ENCODE measurements at regions not wholly inside any gene's neighbourhood (a gene's known extent, or its start where the extent isn't known, plus 50 kb on each side); places are given as distances from the start of the nearest gene placed in this dataset.

- Histone ChIP-seq H3K9me3 (ENCODE audit: low read length) (no peaks in the 10 kb centered on the region), H3K4me3 (ENCODE audit: low read length) (no peak overlapping the region), H3K4me1 (ENCODE audit: insufficient read depth, low read length) (no peaks in the 10 kb centered on the region), H3K36me3 (ENCODE audit: insufficient read depth, low read length) (no peaks in the 10 kb centered on the region), H2AFZ (ENCODE audit: low read depth, low read length) (no peak overlapping the region), H3K27me3 (ENCODE audit: insufficient read depth, low read length) (no peaks in the 10 kb centered on the region)
These were observed 136.2 kb upstream of the BACE2 start for GRCh38 chr21:41031701-41032220.

- no peaks in the 10 kb centered on the region for H3K36me3 ChIP-seq (ENCODE audit: insufficient read depth, low read length)
- no peaks in the 10 kb centered on the region for H3K9me3 ChIP-seq (ENCODE audit: low read length)
- H3K27me3 ChIP-seq (ENCODE audit: insufficient read depth, low read length): no peaks in the 10 kb centered on the region
- H3K4me1 ChIP-seq (ENCODE audit: insufficient read depth, low read length): no peaks in the 10 kb centered on the region
- H3K4me3 ChIP-seq (ENCODE audit: low read length): no peak overlapping the region
- no peak overlapping the region for H2AFZ ChIP-seq (ENCODE audit: low read depth, low read length)
These were observed 135.4 kb upstream of the BACE2 start for GRCh38 chr21:41032541-41032940.

DNA sequence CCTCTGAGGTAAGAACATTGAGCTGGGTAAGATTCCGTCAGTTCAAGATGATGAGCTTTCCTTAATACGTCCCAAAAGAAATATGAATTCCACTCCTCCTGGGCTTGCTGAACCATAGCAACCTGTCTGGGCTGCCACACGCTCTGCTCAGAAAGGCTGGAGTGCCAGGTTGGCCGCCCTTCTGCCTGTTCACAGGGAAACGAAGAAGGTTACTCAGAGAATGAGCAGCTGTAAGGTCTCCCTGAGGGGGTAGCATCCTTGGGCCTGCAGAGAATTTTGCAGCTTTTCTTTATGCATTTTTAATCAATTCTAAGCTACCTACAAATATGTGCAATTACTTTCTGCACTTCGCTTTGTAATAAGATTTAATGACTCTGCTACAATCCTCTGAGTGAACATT is 130.7 kb upstream of the BACE2 start:
- H3K9me3 ChIP-seq (ENCODE audit: low read length): no peaks in the 10 kb centered on the region
- H3K4me3 ChIP-seq (ENCODE audit: low read length): no peak overlapping the region
- H3K27me3 ChIP-seq (ENCODE audit: insufficient read depth, low read length): no peaks in the 10 kb centered on the region
- H3K4me1 ChIP-seq (ENCODE audit: insufficient read depth, low read length): no peaks in the 10 kb centered on the region
- H2AFZ ChIP-seq (ENCODE audit: low read depth, low read length): no peak overlapping the region
- no peaks in the 10 kb centered on the region for H3K36me3 ChIP-seq (ENCODE audit: insufficient read depth, low read length)

DNA sequence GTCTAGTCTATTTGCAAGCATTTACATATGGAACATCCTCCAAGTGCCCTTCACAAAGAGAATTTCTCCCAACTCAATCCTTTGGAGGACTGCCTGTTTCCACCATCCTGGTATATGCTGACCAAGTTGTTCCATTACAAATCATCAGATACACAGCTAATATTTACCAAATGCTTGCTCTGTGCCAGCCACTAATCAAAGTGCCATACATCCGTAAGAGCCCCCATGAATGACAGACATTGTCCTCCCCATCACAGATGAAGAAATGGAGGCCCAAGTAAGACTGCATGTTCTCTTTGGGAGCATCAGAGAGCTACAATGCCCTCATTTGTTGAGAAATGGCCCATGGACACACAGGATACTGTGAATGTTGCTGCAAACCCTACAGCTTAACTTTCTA is 130.0 kb upstream of the BACE2 start:
- no peaks in the 10 kb centered on the region for H3K27me3 ChIP-seq (ENCODE audit: insufficient read depth, low read length)
- H2AFZ ChIP-seq (ENCODE audit: low read depth, low read length): no peak overlapping the region
- no peaks in the 10 kb centered on the region for H3K36me3 ChIP-seq (ENCODE audit: insufficient read depth, low read length)
- H3K4me1 ChIP-seq (ENCODE audit: insufficient read depth, low read length): no peaks in the 10 kb centered on the region
- H3K4me3 ChIP-seq (ENCODE audit: low read length): no peak overlapping the region
- H3K9me3 ChIP-seq (ENCODE audit: low read length): no peaks in the 10 kb centered on the region

- H3K4me3 ChIP-seq (ENCODE audit: low read length): no peak overlapping the region
- H3K27me3 ChIP-seq (ENCODE audit: insufficient read depth, low read length): no peaks in the 10 kb centered on the region
- no peaks in the 10 kb centered on the region for H3K36me3 ChIP-seq (ENCODE audit: insufficient read depth, low read length)
- no peaks in the 10 kb centered on the region for H3K9me3 ChIP-seq (ENCODE audit: low read length)
- H3K4me1 ChIP-seq (ENCODE audit: insufficient read depth, low read length): no peaks in the 10 kb centered on the region
- H2AFZ ChIP-seq (ENCODE audit: low read depth, low read length): no peak overlapping the region
These were observed 124.9 kb upstream of the BACE2 start for GRCh38 chr21:41043014-41043413.

DNA sequence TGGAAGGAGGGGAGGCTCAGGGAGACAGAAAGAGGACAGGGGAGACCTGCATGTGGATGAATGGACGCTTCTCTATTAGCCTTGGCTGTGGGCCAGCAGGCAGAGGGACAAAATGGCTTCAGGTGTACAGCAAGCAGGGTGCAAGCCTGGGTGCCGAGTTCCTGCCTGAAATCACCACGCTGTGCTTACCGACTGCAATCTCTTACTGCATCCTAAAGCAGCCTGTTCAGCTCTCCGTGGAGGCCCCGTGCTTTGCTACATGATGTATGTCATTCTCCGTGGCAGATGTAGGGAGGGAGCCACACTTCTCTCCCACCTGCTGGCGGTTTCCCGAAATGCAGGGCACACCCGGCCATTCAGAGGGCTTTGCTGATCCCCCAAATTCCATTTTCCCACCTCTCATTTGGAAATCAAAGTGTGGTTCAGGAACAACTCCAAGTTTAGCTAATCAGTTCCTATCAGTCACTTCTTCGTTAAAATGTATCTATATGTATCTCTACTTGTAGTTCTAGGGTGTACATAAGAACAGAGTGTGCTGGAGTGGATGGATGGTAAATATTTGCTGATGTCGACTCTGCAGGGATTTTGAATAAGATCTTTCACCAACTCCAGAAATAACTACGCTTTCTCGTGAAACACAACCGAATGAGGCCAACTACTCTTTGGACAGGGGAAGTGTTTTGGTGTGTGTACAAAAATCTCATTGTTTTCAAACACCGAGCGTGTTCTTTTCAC is 122.3 kb upstream of the BACE2 start:
- Histone ChIP-seq H3K27me3 (ENCODE audit: insufficient read depth, low read length) (no peaks in the 10 kb centered on the region), H3K4me1 (ENCODE audit: insufficient read depth, low read length) (no peaks in the 10 kb centered on the region), H2AFZ (ENCODE audit: low read depth, low read length) (no peak overlapping the region), H3K4me3 (ENCODE audit: low read length) (no peak overlapping the region), H3K36me3 (ENCODE audit: insufficient read depth, low read length) (no peaks in the 10 kb centered on the region), H3K9me3 (ENCODE audit: low read length) (no peaks in the 10 kb centered on the region)

GRCh38 chr21:41048145-41048544 is 119.8 kb upstream of the BACE2 start:
- Histone ChIP-seq H3K4me1 (ENCODE audit: insufficient read depth, low read length) (no peaks in the 10 kb centered on the region), H3K9me3 (ENCODE audit: low read length) (no peaks in the 10 kb centered on the region), H3K4me3 (ENCODE audit: low read length) (no peak overlapping the region), H2AFZ (ENCODE audit: low read depth, low read length) (no peak overlapping the region), H3K27me3 (ENCODE audit: insufficient read depth, low read length) (no peaks in the 10 kb centered on the region), H3K36me3 (ENCODE audit: insufficient read depth, low read length) (no peaks in the 10 kb centered on the region)

DNA sequence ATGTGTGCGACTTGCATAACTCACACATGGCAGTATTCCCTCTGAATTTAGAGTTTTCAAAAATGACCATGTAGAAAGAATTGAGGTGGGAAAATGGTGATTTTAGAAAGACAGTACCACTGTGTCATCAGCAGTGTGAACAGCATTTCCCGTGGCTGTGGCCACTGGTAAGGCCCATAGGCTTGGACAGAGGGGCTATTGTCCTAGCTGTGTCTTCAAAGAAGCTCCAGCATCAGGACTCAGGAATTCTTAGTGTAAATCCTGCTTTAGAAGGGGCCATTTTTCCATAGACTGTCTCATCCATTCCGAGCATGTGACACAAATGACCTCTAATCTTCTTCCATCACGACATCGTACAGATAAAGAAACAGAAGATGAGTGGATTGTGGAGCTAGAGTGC is 119.3 kb upstream of the BACE2 start:
- Histone ChIP-seq H3K4me3 (ENCODE audit: low read length) (no peak overlapping the region), H3K9me3 (ENCODE audit: low read length) (no peaks in the 10 kb centered on the region), H2AFZ (ENCODE audit: low read depth, low read length) (no peak overlapping the region), H3K4me1 (ENCODE audit: insufficient read depth, low read length) (no peaks in the 10 kb centered on the region), H3K27me3 (ENCODE audit: insufficient read depth, low read length) (no peaks in the 10 kb centered on the region), H3K36me3 (ENCODE audit: insufficient read depth, low read length) (no peaks in the 10 kb centered on the region)

DNA sequence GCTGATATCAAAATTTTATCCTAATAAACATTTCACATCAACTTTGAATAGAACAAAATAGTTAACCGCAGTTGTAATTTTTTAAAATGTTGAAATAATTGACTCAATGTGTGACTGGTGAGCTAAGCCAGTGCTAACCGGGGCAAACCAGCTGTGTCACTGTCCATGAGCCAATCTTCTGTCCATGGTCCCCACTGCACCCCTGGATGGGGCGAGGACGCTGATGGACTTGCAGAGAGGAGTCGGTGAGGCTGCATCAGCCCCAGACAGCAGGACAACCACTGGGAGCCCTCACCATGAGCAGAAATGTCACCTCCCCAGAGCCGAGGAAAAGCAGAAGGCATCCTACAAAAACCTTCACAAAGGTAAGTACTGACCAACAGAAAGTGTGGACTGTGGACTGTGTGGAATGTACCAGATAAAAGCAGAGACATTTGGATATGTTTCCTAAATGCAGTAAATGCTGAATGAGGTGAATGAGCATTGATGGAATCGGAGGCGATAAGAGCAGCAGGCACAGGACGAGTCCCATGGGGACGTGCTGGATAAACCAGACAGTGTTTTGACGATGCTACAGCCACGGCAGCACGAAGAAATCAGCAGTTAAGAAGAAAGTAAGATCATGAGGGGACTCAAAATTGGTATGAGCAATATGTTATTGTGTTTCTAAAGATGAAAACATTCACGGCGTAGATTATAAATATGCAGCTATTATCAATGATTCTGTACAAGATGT is 115.0 kb upstream of the BACE2 start:
- Histone ChIP-seq H3K27me3 (ENCODE audit: insufficient read depth, low read length) (no peaks in the 10 kb centered on the region), H3K36me3 (ENCODE audit: insufficient read depth, low read length) (no peaks in the 10 kb centered on the region), H2AFZ (ENCODE audit: low read depth, low read length) (no peak overlapping the region), H3K4me1 (ENCODE audit: insufficient read depth, low read length) (no peaks in the 10 kb centered on the region), H3K4me3 (ENCODE audit: low read length) (no peak overlapping the region), H3K9me3 (ENCODE audit: low read length) (no peaks in the 10 kb centered on the region)

DNA sequence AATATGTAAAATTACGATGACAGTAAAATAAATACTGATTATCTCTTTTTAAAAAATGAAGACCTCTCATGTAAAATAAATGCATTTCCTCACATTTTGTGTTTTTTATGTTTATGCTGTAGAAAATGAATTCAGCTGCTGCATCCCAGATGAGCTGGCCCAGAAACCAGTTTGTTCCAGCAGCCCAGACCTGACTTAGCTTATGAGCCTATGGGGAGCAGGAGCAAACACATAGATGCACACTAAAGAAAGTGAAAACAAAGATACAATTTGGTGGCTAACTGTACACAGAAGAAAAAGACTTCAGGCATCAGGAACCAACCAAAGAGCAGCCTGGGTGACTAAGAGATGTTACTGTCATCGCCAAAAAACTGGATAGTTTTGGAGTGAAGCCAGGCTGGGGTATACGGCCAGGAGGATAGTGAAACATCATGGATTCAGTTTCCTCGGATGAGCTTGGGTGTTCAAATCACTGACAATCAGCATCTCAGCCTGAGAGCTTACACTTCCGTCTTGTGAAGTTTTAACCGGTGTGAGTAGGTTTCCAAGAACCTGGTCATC is 113.9 kb upstream of the BACE2 start:
- Histone ChIP-seq H2AFZ (ENCODE audit: low read depth, low read length) (no peak overlapping the region), H3K36me3 (ENCODE audit: insufficient read depth, low read length) (no peaks in the 10 kb centered on the region), H3K4me3 (ENCODE audit: low read length) (no peak overlapping the region), H3K27me3 (ENCODE audit: insufficient read depth, low read length) (no peaks in the 10 kb centered on the region), H3K9me3 (ENCODE audit: low read length) (no peaks in the 10 kb centered on the region), H3K4me1 (ENCODE audit: insufficient read depth, low read length) (no peaks in the 10 kb centered on the region)

DNA sequence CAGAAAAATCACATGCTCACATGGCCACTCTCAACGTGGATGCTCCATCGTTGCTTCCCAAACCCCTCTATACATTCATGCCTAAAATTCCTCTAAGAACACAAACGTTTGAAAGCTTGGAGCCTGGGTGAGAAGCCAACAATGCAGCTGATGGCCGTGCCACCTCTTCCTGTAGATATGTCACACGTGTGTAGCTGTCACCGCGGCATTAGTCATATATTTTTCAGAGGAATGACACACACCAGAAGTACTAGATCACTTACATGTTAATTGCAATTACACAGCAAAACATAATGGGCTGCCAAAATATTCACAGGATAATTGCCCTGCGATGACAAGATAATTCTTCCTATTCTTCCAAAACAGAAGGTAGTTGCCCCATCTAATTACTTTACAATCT is 112.7 kb upstream of the BACE2 start:
- H2AFZ ChIP-seq (ENCODE audit: low read depth, low read length): no peak overlapping the region
- no peaks in the 10 kb centered on the region for H3K9me3 ChIP-seq (ENCODE audit: low read length)
- no peaks in the 10 kb centered on the region for H3K27me3 ChIP-seq (ENCODE audit: insufficient read depth, low read length)
- no peaks in the 10 kb centered on the region for H3K4me1 ChIP-seq (ENCODE audit: insufficient read depth, low read length)
- H3K36me3 ChIP-seq (ENCODE audit: insufficient read depth, low read length): no peaks in the 10 kb centered on the region
- no peak overlapping the region for H3K4me3 ChIP-seq (ENCODE audit: low read length)

DNA sequence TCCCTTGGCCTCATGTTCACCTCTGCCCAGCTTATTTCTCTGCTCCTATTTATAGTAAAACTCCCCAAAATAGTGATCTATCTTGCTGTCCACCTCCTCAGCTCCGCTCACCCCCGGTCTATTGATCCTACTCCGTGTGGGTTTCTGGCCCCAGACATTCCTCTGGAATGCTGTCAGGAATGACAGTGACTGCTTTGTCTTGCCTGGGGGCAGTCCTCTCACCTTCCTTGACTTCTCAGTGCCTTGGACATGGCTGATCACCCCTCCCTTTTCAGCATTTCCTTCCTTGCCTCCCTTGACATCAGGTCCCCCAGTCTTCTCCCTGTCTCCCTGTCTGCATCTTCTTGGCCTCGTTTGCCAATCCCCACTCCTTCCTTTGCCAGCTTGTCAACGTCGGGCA is 108.1 kb upstream of the BACE2 start:
- Histone ChIP-seq H3K4me1 (ENCODE audit: insufficient read depth, low read length) (no peaks in the 10 kb centered on the region), H3K9me3 (ENCODE audit: low read length) (no peaks in the 10 kb centered on the region), H2AFZ (ENCODE audit: low read depth, low read length) (no peak overlapping the region), H3K27me3 (ENCODE audit: insufficient read depth, low read length) (no peaks in the 10 kb centered on the region), H3K36me3 (ENCODE audit: insufficient read depth, low read length) (no peaks in the 10 kb centered on the region), H3K4me3 (ENCODE audit: low read length) (no peak overlapping the region)

DNA sequence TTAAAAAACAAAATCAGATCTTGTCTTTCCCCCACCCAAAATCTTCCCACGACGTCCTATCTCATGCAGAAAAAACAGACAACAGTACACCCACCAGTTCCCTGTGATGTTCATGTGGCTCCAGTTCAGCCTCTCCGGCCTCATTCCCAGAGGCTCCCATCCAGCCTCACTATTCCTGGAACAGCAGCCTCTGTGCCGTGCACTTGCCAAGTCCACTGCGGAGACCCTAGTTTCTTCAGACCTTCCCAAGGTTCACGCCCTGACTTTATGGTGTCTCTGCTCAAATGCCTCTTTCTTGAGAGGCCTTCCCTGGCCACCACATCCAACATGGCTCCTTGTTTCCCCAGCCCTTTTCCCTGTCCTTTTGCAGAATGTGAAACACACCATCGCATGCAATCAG is 106.3 kb upstream of the BACE2 start:
- no peak overlapping the region for H2AFZ ChIP-seq (ENCODE audit: low read depth, low read length)

More for the DNA sequence above, 106.3 kb upstream of the BACE2 start:
- Histone ChIP-seq H3K9me3 (ENCODE audit: low read length) (no peaks in the 10 kb centered on the region), H3K36me3 (ENCODE audit: insufficient read depth, low read length) (no peaks in the 10 kb centered on the region), H3K4me3 (ENCODE audit: low read length) (no peak overlapping the region), H3K27me3 (ENCODE audit: insufficient read depth, low read length) (no peaks in the 10 kb centered on the region), H3K4me1 (ENCODE audit: insufficient read depth, low read length) (no peaks in the 10 kb centered on the region)

Data from neuron (in vitro differentiated cells).